ENCODE measurements at regions not wholly inside any gene's neighbourhood (a gene's known extent, or its start where the extent isn't known, plus 50 kb on each side); places are given as distances from the start of the nearest gene placed in this dataset.

DNA sequence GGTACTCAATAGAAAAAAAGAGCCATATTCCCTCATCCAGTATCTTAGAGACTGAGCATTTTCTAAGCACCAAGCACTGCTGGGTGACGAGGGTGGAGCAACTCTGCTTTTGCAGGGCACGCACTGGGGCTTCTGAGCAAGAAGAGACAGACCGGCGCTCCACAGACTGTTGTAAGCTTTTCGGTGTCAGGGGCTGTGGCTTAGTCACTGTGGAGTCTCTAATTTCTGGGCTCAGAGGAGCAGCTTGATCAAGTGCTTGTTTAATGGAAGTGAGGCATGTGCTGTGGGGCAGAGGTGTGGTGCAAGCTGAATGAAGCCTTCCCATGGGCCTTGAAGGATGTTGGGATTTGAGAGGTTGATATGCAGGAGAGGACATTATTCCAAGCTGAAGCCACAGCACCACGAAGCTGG is 227.1 kb downstream of the MYCN start:
- ChIA-PET POLR2A (ENCODE audit: unreplicated experiment) (no interaction called here), CTCF (no interaction called here)
- DNase-seq (no peak), ATAC-seq (ENCODE audit: low read depth) (no peak)
- no peak overlapping the region for H2AFZ ChIP-seq (replicated peaks; ENCODE audit: low read length, poor library complexity)
- H3K9me3 ChIP-seq (ENCODE audit: control insufficient read depth, insufficient read depth, low read length): peaks cover 21% of the 10 kb centered on the region
- WGBS, 2 experiments (ENCODE audit: extremely low coverage in 2 of 2, insufficient read length in 1 of 2): 76% methylated on average over 4 of the region's 6 CpGs; no CpG with 5 or more reads in 1 of the 2 experiments
- H3K56ac ChIP-seq (ENCODE audit: extremely low read depth, insufficient read depth, low read length): no peak overlapping the region
- H4K91ac ChIP-seq (ENCODE audit: insufficient read depth, low read depth, low read length): no peak overlapping the region
- no peak overlapping the region for H3K23ac ChIP-seq (ENCODE audit: low read depth, low read length)
- no peak overlapping the region for H2BK15ac ChIP-seq (ENCODE audit: low read depth, low read length)
- dilution Hi-C loops (cut with HindIII; ENCODE audit: low sequenced_read_pairs, unreplicated experiment): no loop called here
- H2BK120ac ChIP-seq (ENCODE audit: low read depth, low read length): no peak overlapping the region
- no peak overlapping the region for H4K5ac ChIP-seq (ENCODE audit: low read depth, low read length)
- no peak overlapping the region for H3K27ac ChIP-seq (ENCODE audit: insufficient read depth, low read length)
- H3K4me2 ChIP-seq (ENCODE audit: low read depth, low read length): no peak overlapping the region
- no peak overlapping the region for H3K4ac ChIP-seq (ENCODE audit: low read depth, low read length)
- H2BK20ac ChIP-seq (ENCODE audit: low read depth, low read length): no peak overlapping the region
- H3K18ac ChIP-seq (ENCODE audit: low read depth, low read length): no peak overlapping the region
- no peak overlapping the region for H3K4me3 ChIP-seq (ENCODE audit: insufficient read depth, low read depth, low read length)
- H4K20me1 ChIP-seq (ENCODE audit: insufficient read depth, low read length): no peaks in the 10 kb centered on the region
- intact Hi-C loops (cut with micrococcal nuclease): no loop called here
- no peaks in the 10 kb centered on the region for H3K36me3 ChIP-seq (ENCODE audit: control insufficient read depth, insufficient read depth, low read length)
- no peak overlapping the region for H3K9ac ChIP-seq (ENCODE audit: low read depth, low read length)
- no peaks in the 10 kb centered on the region for H3K79me1 ChIP-seq (ENCODE audit: low read depth in 1 of 2, low read length in 2 of 2)
- H3K27me3 ChIP-seq (ENCODE audit: control insufficient read depth, insufficient read depth, low read length): no peaks in the 10 kb centered on the region
- no peaks in the 10 kb centered on the region for H3K9me1 ChIP-seq (ENCODE audit: insufficient read depth, low read length)
- no peak overlapping the region for H2AK9ac ChIP-seq (replicated peaks; ENCODE audit: low read depth, low read length, poor library complexity)
- H3K14ac ChIP-seq (replicated peaks; ENCODE audit: low read depth, low read length): no peak overlapping the region
- TF ChIP-seq POLR2A (IDR thresholded peaks at IDR 0.05; ENCODE audit: low read depth, low read length) (no peak), NFE2L2 (IDR thresholded peaks at IDR 0.05; ENCODE audit: low read depth, low read length) (no peak), CEBPB (IDR thresholded peaks at IDR 0.05; ENCODE audit: low read depth, low read length) (no peak), RCOR1 (IDR thresholded peaks at IDR 0.05; ENCODE audit: insufficient replicate concordance, low read length) (no peak), BHLHE40 (IDR thresholded peaks at IDR 0.05; ENCODE audit: low read depth, low read length) (no peak), SMC3 (IDR thresholded peaks at IDR 0.05; ENCODE audit: low read depth, low read length) (no peak), MAFK (IDR thresholded peaks at IDR 0.05; ENCODE audit: low read depth, low read length) (no peak), MAZ (IDR thresholded peaks at IDR 0.05; ENCODE audit: borderline replicate concordance, low read depth, low read length) (no peak), CTCF (conservative IDR thresholded peaks at IDR 0.05; ENCODE audit: low read depth, low read length) (no peak), CHD1 (IDR thresholded peaks at IDR 0.05; ENCODE audit: low read depth, low read length) (no peak), USF2 (IDR thresholded peaks at IDR 0.05; ENCODE audit: low read depth, low read length) (no peak), ELK1 (IDR thresholded peaks at IDR 0.05; ENCODE audit: borderline replicate concordance, low read depth, low read length) (no peak), FOS (IDR thresholded peaks at IDR 0.05; ENCODE audit: low read depth, low read length) (no peak), RFX5 (IDR thresholded peaks at IDR 0.05; ENCODE audit: low read depth, low read length) (no peak), RAD21 (IDR thresholded peaks at IDR 0.05; ENCODE audit: low read length) (no peak), MXI1 (IDR thresholded peaks at IDR 0.05; ENCODE audit: borderline replicate concordance, low read depth, low read length) (no peak)
- H4K8ac ChIP-seq (ENCODE audit: low read depth in 2 of 2, low read length in 2 of 2): no peak overlapping the region
- no peaks in the 10 kb centered on the region for H3K4me1 ChIP-seq (ENCODE audit: control insufficient read depth, insufficient read depth, low read length)
- BruUV-seq (replicated peaks): no TSS peak
- no peak overlapping the region for H2BK5ac ChIP-seq (ENCODE audit: low read depth, low read length, poor library complexity, severe bottlenecking)
- H2AK5ac ChIP-seq (ENCODE audit: low read depth, low read length): no peak overlapping the region
- in situ Hi-C loops (cut with MboI; ENCODE audit: low sequenced_read_pairs): no loop called here

Data from IMR-90 (cell line).